ENCODE measurements at regions not wholly inside any gene's neighbourhood (a gene's known extent, or its start where the extent isn't known, plus 50 kb on each side); places are given as distances from the start of the nearest gene placed in this dataset.

DNA sequence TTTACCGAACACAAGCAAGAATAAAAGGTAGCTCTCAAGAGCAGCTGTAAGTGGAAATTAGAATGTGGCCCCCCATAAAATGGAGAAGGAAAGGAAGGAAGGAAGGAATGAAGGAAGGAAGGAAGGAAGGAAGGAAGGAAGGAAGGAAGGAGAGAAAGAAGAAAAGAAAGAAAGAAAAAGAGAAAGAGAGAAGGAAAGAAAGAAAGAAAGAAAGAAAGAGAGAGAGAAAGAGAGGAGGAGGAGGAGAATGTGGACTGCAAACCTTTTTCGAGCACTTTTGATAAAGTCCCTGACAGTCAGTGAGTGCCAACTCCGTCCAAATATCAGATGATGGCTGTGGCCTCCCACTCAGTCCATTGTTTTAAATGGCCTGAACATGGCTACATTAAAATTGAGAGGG lies 53.8 kb upstream of the SNX2 start:
- no peak for TF ChIP-seq CTCF (optimal IDR thresholded peaks at IDR 0.05 in 1 of 3, IDR thresholded peaks at IDR 0.05 in 1 of 3, conservative IDR thresholded peaks at IDR 0.05 in 1 of 3; ENCODE audit: extremely low read depth in 1 of 3, insufficient read depth in 2 of 3, low read length in 3 of 3)
- no peak for TF ChIP-seq EZH2 (IDR thresholded peaks at IDR 0.05; ENCODE audit: low read length)
